Lower leg skin (tissue), 4 donors: ENCODE measurements at regions not wholly inside any gene's neighbourhood (a gene's known extent, or its start where the extent isn't known, plus 50 kb on each side); places are given as distances from the start of the nearest gene placed in this dataset.

Source experiments
- DNase-seq, 2 donors: peaks; one replicate each; pipeline ENCODE4 v3.0.0-alpha.2; 2019; ENCODE audit warnings: low spot score in 2 of 2
- H3K4me3 ChIP-seq: fragments of 200-600 bp; sonication (generic); 2 replicates; pipeline ENCODE4 v1.5.1; 2017; ENCODE audit warnings: mild to moderate bottlenecking, low read depth; ENCODE audit not compliant: poor library complexity, severe bottlenecking
- POLR2A ChIP-seq, 2 donors: fragments of 450-650 bp; IDR thresholded peaks; one replicate each; pipeline ENCODE4 v1.6.1; 2016 to 2017; ENCODE audit warnings: antibody characterized with exemption in 2 of 2, mild to moderate bottlenecking in 1 of 2, moderate library complexity in 1 of 2
- WGBS, 2 donors: methylation state at CpG; one replicate each; pipeline ENCODE4 v1.1.5; 2018; 5-methylcytosine and 5-hydroxymethylcytosine counted together
- intact Hi-C: fragments of 100-400 bp; cut with DNase I; formaldehyde crosslinking; loops from one replicate; pipeline ENCODE4 v1.15.0; 2023; ENCODE audit warnings: low total_unique reads
- TF ChIP-seq, protein P1 (sequence below), 3 donors: fragments of 450-650 bp; IDR thresholded peaks; one replicate each; pipeline ENCODE4 v1.5.1; 2016; ENCODE audit warnings: antibody characterized with exemption in 3 of 3, mild to moderate bottlenecking in 3 of 3, moderate library complexity in 2 of 3

DNA sequence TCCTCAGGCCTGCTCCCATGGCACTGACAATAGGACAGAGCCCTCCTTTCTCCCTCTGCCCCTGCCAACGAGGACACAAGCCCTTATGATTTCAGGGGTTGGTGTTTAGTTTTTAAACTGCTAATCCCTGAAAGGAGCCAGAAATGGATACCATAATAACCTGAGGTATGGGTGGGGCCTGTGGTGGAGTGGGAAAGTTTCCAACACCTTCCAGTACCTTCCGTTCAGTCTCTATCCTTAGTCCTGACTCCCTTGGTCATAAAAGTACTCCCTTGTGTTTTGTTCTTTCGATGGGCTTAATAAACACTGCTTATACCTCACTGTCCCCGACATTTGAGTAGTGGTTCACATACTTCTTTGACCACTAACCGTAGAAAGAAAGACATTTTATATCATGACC is 141.8 kb upstream of the MAGI3 start:
- intact Hi-C loops: no loop called here
- no peak overlapping the region for H3K4me3 ChIP-seq
- DNase-seq: no peak
- TF ChIP-seq, protein P1, sequence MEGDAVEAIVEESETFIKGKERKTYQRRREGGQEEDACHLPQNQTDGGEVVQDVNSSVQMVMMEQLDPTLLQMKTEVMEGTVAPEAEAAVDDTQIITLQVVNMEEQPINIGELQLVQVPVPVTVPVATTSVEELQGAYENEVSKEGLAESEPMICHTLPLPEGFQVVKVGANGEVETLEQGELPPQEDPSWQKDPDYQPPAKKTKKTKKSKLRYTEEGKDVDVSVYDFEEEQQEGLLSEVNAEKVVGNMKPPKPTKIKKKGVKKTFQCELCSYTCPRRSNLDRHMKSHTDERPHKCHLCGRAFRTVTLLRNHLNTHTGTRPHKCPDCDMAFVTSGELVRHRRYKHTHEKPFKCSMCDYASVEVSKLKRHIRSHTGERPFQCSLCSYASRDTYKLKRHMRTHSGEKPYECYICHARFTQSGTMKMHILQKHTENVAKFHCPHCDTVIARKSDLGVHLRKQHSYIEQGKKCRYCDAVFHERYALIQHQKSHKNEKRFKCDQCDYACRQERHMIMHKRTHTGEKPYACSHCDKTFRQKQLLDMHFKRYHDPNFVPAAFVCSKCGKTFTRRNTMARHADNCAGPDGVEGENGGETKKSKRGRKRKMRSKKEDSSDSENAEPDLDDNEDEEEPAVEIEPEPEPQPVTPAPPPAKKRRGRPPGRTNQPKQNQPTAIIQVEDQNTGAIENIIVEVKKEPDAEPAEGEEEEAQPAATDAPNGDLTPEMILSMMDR (IDR thresholded peaks at IDR 0.05): no peak
- TF ChIP-seq POLR2A (IDR thresholded peaks at IDR 0.05): no peak
- 59 to 62% methylated on average over 5 of the region's 5 CpGs for WGBS, 2 donors

DNA sequence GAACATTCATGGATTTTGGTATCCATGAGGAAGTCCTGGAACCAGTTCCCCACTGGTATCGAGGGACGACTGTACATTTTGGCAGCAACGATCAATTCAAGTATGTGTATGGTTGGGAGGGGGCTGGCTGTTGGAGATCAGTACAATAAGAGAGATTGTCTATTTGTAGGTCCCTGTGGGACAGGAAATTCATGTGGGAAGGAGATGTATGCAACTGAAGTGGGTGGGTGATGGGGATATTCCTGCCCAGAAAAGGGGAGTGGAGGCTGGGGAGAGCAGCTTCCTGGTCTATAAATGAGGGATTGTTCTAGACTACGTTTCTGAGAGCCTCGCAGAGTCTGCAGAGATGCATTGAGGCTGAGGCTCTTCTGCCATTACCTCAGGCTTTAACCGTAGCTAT is 140.2 kb upstream of the MAGI3 start:
- no peak for DNase-seq
- 61 to 64% methylated on average over 6 of the region's 6 CpGs for WGBS, 2 donors
- intact Hi-C loops: no loop called here
- no peak for TF ChIP-seq POLR2A (IDR thresholded peaks at IDR 0.05)
- TF ChIP-seq, protein P1 (IDR thresholded peaks at IDR 0.05): no peak
- no peak overlapping the region for H3K4me3 ChIP-seq

DNA sequence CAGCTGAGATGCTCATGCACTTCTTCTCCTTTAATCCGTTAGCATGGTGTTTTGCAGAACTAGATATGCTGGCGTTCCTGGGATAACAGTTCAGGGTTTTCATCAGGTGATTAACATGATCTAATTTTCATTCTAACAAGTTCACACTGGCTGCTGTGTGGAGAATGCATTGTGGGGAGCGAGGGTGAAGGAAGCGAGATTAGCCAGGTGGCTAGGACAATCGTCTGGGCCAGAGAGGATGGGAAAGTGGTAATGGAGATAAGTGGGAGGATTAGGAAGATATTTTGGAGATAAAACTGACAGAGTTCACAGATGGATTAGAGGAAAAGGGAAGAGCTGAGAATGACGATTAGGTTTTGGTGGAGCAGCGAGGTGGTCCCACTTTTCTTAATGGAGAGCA is 138.1 kb upstream of the MAGI3 start:
- intact Hi-C loops: no loop called here

DNA sequence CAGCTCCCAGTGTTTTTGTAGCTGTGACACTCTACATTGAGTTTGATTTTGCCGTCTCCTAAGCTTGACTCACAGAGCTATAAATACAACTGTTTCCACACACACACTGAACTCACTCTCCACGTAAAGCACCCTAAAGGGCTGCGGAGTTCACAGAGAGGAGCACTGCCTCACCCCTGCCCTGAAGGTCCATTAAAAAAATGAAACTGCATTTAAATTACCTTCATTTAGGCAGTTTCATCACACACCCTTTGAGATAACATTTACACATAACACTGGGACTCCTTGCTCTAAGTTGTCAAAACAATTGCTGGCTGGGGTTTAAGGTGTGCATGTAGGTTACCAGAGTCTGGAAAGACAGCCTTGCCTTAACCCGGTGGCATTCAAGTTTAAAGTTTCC is 137.1 kb upstream of the MAGI3 start:
- WGBS, 2 donors: 46 to 64% methylated on average over 4 of the region's 4 CpGs
- intact Hi-C loops: no loop called here
- no peak overlapping the region for H3K4me3 ChIP-seq
- DNase-seq: no peak
- TF ChIP-seq, protein P1 (IDR thresholded peaks at IDR 0.05): no peak
- TF ChIP-seq POLR2A (IDR thresholded peaks at IDR 0.05): no peak

More for the DNA sequence above, 138.1 kb upstream of the MAGI3 start:
- WGBS, 2 donors: 61 to 78% methylated on average over 7 of the region's 7 CpGs
- DNase-seq: no peak
- TF ChIP-seq, protein P1 (IDR thresholded peaks at IDR 0.05): no peak
- TF ChIP-seq POLR2A (IDR thresholded peaks at IDR 0.05): no peak
- H3K4me3 ChIP-seq: no peak overlapping the region

DNA sequence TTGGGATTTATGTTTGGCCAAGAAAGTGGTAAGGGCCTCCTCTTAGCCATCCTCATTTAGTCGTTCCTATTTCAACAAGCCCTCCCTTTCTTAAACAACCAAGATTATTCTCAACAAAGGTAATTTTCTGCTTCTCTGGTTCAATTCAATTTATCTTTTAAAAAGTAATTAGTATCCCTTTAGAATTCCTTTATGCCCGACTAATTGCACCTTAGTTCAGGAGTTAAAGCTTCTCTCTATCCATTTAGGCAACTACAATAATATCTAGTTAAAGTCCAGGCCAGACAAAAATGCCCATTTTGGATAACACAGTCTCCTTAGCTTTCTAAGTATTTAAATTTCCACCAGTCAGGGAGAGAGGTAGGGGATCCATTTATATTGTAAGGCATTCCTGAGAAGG is 136.7 kb upstream of the MAGI3 start:
- intact Hi-C loops: no loop called here
- no peak overlapping the region for H3K4me3 ChIP-seq
- 65% methylated on average over 2 of the region's 2 CpGs for WGBS, 2 donors
- TF ChIP-seq, protein P1 (IDR thresholded peaks at IDR 0.05): no peak
- no peak for TF ChIP-seq POLR2A (IDR thresholded peaks at IDR 0.05)
- no peak for DNase-seq

DNA sequence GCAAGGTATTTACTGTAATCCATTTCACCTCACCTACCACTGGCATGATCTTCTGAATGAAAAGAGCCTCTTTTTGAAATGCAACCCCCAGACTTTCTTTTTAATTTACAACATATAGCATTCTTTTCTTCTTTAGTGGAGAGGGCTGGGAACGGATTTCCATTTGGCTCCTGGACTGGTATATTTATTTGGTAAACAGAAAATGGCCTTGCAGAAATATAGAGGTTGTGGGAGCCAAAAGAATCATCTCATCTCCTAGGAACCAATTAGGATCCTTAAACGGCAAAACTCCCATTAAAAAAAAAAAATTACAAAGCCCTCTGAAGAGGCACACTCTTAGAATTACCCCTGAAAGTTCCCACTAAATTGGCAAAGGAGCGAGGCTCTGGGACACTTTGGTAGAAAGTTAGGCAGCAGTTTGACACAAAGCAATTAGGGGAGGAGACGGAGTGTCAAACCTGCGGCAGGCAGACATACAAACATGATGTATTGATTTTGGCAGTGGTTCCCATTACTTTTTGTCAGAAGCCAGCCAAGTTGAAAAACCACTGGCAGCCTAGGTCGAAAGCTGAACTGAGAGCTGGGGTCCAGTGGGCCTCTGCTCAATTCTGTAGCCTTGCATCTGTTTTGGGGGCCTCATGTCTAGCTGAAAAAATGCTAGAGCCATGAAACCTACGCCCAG is 135.1 kb upstream of the MAGI3 start:
- no peak overlapping the region for H3K4me3 ChIP-seq
- TF ChIP-seq, protein P1 (IDR thresholded peaks at IDR 0.05): no peak
- no peak for TF ChIP-seq POLR2A (IDR thresholded peaks at IDR 0.05)
- intact Hi-C loops: no loop called here
- 43 to 48% methylated on average over 7 of the region's 7 CpGs for WGBS, 2 donors
- no peak for DNase-seq
